HG02938 (cell line): ENCODE measurements at regions not wholly inside any gene's neighbourhood (a gene's known extent, or its start where the extent isn't known, plus 50 kb on each side); places are given as distances from the start of the nearest gene placed in this dataset.
"Not testable (repeated sequence)": the region's sequence is repeated elsewhere in the genome, so short reads cannot be mapped to it uniquely, and the experiment has no call there.

Experiments
- ATAC-seq: cut with Tn5 transposase; IDR thresholded peaks from one replicate; pipeline ENCODE4 v1.9.1; 2021; ENCODE audit warnings: mild to moderate bottlenecking, moderate library complexity; ENCODE audit not compliant: unreplicated experiment

DNA sequence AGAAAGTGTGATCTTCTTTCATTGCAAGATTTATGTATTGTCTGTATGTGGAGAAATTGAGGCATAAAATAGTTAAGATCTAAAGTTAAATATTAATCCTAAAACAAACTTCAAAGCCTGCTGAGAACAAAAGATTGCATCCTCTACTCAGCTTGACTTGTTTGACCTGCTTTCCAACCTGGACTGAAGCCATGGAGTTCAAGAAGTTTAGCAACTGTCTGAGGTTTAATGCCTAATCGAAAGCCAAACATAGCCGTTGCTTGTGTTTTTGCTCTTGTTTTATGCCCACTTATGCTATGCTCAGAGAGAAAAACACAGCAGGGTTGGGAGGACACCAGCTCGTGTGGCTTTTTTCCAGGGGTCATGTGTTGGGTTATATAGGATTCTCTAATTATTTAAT, 135.6 kb downstream of the NUFIP1 start:
- no peak for ATAC-seq

DNA sequence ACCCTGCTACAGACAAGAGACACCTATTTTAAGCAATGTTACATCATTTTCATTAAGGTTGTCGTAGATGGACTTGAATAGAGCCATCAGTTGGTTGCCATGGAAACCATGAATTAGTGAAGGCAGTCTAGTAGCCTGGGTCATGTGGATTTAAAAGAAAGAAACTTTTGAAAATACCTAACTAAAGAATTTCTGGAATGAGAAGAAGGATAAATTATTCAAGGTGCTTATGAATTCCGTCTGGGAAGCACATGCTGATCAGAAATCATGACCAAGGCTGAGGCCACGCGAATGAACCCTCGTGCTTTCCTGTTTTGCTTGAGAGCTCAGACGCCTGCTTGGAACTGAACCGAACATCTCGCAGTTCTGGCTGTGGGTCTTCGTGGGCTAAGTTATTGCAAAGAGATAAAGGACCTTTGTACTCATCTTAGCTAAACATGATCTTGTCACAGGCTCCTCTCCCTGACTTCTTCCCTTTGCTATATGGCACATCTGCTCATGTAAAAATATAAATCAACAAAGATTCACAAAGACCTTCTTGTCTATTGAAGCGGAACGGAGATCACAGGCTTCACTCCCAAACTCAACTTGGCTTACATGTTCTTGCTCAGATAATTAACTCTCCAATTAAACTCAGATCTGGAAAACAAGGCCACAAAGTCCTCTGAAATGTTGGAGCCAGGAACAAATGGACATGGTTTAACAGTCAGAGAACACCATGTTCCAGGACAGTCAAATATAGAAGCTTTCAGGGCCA, 140.2 kb downstream of the NUFIP1 start:
- no peak for ATAC-seq

DNA sequence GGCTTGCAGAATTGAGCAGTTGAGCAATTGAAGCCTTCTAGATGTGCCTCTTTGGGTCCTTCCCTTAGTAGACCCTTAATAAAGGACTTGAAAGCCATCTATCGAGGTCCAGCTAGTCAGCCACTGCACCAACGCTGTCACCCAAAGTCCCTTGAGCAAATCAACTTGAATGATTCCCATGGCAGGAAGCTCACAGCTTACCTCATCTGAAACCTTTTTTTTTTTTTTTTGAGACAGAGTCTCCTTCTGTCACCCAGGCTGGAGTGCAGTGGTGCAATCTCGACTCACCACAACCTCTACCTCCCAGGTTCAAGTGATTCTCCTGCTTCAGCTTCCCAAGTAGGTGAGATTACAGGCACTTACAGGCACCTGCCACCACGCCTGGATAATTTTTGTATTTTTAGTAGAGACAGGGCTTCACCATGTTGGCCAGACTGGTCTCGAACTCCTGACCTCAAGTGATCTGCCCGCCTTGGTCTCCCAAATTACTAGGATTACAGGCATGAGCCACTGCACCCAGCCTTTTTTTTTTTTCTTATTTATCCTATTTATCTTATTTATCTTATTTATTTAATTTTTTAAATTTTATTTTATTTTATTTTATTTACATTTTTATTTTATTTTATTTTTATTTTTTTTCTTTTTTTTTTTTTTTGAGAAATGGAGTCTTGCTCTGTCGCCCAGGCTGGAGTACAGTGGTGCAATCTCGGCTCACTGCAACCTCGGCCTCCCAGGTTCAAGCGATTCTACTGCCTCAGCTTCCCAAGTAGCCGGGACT, 143.8 kb downstream of the NUFIP1 start:
- ATAC-seq = not testable (repeated sequence)

DNA sequence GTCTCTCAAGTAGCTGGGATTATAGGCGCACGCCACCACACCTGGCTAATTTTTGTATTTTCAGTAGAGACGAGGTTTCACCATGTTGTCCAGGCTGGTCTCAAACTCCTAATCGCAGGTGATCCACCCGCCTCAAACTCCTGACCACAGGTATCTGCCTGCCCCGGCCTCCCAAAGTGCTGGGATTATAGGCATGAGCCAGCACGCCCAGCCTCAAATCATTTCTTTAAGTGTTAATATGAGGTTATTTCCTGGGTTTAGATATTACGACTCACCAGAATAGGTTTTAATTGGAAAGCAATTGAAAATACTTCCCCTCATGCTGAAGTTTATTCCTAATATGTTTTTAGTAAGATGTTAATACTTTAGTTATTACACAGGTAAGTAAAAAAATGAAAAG, 144.5 kb downstream of the NUFIP1 start:
- ATAC-seq = no peak

DNA sequence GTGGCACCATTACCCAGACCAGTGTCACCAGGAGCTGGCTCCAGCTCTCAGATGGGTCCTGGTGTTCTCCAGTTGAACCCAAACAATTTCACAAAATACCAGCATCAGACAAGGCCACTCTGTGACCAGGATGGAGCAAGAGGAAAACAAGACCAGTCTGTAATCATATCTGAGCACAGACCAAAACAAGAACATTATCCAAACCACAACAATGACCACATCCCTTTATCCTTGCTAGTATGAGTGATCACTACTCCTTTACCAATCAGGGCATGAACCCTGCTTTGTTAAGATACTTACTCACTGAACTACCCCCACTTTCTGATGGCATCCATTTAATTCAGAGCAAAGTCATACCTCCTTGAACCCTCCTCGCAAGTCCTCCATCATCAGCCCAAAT, 145.9 kb downstream of the NUFIP1 start:
- no peak for ATAC-seq

DNA sequence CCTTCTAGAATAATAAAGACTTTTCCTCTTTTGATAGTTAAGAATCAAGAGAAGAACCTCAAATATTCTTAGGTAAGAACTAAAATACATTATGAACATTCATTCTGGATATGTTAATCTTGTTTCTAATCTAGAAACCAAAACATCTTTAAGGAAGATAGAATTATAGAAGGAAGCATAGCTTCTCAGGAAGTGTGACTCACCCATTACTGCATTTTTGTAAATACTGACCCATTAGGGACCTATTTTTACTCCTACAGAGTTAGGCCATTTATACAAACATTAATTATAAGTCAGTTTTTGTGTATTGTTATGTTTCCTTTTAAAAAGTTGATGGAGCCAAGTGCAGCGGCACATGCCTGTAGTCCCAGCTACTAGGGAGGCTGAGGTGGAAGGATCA, 147.1 kb downstream of the NUFIP1 start:
- ATAC-seq = no peak

DNA sequence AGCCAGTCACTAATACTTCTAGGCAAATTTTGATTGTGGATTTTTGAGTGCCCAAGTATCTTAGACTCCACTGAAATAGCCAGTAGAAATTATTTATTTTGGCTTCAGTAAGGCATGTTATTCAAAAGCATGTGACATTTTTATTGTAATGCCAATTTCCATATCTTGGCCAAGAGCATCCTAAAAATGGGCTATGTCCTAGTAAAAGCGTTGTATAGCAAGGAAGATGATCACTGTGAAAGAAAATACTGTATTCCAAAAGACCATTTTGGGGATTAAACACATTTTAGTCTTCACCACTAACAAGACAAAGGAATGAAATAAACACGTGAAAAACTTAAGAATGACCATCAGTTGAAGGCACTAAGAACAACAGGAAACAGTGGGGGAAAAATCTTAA, 149.1 kb downstream of the NUFIP1 start:
- no peak for ATAC-seq

DNA sequence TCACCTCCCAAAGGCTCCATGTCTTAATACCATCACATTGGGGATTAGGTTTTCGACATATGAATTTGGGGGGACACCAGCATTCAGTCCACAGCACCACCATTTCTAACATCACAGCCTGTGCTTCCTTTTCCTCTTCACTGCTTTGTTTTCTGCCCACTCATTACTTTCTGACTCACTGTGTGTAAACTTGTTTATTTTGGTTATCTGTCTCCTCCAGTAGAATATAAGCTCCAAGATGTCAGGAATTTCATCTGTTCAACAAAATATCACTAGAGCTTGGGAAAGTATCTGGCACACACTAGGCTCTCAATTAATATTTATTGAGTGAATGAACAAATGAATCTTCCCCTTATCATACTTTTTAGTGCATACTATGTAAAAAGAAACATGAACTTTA, 152.0 kb downstream of the NUFIP1 start:
- no peak for ATAC-seq

DNA sequence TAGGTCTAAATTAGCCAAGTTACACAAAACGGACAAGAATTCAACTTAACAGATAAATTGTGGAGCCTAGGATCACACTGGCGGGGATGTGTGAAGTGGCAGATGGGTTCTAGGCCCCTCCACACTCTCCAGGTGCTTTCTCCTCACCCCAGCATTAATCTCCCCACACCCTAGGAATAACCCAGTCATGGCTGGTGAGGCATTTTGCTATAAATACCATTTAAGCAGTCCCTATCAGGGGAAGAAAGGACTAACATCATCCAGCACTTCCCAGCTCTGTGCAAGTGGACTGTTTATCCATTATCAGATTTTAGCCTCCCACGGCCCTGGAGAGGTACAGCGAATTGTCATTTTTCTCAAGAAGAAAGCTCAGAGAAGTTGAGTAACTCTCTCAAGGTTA, 154.9 kb downstream of the NUFIP1 start:
- ATAC-seq = no peak

DNA sequence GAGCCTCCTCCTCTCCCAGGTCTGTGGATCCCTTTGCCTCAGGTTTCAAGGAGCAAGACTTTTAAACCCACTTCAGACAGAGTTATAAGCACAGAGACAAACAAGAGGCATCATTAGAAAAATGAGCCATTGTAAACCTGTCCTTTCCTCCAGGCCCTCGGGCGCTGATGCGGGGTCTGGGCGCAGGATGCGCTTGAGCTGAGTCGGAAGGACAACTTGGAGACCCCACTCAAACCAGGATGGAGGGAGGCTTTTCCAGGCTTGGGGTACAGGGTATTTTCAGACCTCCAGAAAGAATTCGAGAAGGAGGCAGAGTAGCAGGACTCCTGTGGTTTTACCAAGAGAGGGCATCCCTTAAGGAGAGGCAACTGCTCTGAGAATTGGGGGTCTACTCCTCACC, 155.6 kb downstream of the NUFIP1 start:
- ATAC-seq = no peak

DNA sequence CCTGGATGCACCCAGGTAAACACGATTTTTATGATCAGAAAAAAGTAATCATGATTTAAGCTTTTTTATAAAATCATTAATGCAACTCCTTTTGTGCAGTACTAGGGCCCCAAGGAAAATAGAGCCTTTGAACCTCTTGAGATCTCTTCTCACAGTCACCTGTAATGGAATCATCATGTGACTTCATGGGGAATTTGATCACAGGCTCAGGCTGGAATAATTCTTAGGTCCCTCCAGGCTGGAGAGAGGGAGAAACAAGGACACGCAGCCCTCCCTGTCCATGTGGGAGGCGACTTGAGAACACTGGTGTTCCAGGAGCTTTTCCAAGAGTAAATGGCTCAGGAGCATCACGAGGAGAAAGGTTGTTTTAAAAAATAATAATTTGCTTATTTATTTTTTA, 156.1 kb downstream of the NUFIP1 start:
- no peak for ATAC-seq

DNA sequence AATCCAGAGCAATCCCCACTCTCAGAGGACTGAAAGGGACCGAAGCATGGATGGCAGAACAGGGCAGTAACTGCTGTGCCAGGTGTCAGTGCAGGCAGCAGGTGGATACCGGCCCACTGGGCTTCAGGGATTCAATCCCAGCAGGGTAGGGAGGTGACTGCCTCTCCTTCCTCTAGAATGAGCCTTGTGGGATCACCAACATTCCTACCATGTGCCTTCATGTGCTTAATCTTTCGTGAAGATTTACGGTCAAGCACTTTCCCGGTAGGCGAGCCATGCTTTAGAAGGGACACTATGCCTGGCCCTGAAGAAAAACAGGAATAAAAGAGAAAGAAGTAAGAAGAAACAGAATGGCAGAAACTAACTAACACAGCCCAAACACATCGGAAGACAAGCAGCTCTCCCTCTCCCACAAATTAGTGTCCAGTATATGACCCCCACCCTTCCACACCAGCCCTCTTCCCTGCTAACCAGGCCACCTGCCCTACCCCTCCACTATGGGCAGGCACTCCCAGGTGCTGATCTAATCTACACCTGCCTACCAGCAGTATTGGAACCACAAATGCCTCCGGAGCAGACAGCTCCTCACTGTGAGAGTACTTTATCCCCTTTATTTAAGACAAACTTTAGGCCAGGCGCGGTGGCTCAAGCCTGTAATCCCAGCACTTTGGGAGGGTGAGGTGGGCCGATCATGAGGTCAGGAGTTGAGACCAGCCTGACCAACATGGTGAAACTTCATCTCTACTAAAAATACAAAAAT, 162.5 kb downstream of the NUFIP1 start:
- no peak for ATAC-seq

DNA sequence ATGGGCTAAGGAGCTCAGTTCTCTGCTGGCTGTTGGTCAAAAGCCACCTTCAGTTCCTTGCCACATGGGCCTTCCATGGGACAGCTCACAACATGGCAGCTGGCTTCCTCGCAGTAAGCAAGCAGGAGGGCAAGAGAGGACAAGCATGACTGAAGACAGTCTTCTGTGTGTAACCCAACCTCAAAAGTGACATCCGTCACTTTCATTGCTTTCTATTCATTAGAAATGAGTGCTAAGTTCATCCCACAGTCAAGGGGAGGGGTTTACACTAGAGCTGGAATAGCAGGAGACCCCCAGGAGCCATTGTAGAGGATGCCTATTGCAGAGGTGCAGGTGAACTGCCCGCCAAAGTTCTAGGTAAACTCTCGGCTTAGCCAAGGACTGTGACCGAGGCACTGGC, 163.3 kb downstream of the NUFIP1 start:
- ATAC-seq = no peak

DNA sequence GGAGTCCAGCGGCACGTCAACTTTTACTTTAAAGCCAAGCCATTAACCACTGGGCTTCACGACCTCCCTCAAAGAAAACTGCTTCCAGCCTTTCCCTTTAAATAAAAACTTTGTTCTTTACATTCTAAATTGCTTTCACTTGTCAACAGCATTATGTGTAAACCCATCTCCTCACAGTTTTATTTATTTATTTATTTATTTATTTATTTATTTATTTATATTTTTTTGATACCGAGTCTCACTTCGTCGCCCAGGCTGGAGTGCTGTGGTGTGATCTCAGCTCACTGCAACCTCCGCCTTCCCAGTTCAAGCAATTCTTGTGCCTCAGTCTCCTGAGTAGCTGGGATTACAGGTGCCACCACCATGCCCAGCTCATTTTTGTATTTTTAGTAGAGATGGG, 165.7 kb downstream of the NUFIP1 start:
- not testable (repeated sequence) for ATAC-seq

DNA sequence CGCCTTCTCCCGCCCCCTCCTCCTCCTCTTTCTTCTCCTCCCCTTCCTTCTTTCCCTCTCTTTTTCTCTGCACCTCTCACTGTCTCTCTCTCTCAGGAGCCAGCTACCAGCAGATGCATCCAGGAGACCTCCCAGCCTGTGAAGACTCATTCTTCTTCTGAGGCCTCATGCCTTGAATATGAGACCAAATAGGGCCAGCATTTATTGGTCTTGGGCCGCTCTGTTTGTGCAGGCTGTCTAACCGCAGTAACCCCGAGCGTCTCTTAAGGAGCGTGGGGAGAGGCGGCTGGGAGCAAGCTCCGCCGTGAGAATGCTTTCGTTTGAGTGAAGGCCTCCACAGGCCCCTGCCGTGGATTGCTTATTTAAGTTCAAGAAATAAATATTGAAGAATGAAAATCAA, 167.0 kb downstream of the NUFIP1 start:
- ATAC-seq = no peak

DNA sequence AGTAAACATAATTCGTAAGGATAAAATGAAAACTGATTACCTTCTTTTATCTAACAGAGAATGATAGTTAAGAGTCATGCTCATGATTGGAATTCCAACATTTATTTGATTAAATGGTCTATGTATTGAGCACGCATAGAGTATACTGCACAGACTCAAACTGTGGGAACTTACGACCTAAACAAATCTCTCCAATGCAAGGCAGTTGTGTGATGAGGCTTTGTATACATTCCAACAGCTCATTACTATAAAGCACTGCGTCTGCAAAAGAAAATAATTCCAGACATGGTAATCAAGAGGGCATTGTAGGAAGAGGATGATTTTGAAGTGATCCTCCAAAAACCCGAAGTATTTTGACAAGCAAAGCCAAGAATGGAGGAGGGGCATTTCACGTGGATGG, 169.5 kb downstream of the NUFIP1 start:
- ATAC-seq = no peak

DNA sequence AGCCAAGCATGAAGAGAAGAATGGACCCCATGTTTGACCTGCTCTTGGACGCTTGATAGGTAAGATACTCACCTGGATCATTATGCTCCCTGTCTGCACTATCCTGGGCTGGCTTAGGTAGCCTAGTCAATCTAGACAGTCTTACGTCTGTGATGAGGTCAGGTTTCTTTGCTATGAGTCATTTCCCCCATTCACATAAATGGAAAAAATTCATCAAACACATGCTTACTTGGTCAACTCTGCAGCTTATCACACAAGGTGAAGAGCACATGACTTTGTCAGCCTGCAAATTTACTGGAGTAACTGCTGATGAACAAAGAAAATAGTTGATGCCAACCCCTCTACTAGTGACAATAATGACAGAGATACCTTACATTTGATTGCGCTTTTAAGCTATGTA, 170.0 kb downstream of the NUFIP1 start:
- ATAC-seq = no peak

DNA sequence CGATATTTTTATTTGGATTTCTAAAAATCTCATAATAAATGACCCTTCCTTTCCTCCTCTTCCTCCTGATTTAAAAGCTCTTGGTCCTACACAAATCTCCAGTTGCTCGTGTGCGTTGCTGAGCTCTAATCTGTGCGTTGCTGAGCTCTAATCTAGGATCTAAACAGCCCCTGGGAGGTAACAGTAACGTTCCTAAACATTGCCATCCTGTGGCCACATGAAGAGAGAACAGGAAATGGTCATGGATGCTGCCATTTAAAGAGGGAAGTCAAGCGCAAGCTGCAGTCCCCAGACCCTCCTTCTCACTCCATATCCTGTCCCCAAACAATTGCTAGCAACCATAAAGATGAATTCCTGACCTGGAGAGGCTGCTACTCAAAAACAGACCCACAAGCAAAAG, 170.8 kb downstream of the NUFIP1 start:
- no peak for ATAC-seq

DNA sequence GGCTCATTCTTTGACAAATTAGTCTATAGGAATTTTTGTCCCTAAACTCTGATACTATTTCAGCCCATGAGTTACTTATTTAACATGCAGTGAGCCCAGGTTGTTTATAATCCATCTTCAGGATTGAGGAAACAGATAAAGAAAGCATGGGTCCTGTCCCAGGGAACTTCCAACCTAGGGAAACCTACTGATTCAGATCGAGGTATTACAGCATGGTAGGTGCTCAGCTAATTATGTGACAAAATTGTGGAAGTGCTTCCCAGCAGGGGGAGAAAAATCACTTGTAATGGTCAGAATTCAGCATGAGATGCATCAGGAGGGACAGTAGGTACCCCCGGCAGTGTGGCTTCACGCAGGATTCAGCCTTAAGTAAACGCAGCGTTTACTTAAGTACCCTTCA, 171.3 kb downstream of the NUFIP1 start:
- no peak for ATAC-seq

DNA sequence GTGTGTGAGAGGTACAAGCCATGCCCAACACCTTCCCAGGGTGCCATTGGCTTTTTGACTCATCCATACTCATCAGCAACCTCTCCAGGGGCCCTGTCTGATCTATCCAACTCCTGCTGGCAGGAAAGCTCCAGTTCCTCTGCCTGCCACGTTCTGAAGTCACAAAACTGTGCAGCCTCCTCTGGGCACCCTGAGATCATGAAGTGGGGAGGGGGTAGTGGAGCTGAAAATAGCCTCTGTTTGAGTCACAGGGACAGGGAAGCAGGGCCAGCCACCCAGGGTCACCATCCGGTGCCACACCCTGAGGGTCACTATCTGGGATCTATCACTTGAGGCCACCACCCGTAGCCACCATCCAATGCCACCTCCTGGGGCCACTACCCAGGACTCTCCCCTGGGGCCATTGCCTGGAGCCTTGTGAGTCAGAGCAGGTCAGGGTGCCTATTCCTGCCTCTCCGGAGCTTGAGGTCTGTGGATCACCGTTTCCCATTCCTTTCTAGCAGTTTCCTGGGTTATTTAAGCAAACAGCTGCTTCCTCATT, 172.1 kb downstream of the NUFIP1 start:
- ATAC-seq = no peak

DNA sequence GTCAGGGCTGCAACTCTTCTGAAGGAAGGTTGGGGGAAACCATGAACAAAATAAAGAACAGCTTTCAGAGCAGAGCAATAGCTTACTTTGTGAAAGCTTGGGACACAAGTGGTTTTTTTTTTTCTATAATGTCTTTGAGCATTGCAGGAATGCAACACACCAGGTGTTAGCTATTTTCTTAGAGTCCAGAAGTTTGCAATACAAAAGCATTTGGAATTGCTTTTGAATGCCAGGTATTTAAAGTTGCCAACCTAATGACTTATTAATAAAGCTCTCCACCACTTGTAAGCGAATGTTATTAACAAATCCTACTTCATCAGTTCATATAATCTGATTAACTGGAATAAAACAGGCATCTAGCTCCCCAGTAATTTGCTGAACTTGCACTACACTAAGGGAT, 172.6 kb downstream of the NUFIP1 start:
- no peak for ATAC-seq

DNA sequence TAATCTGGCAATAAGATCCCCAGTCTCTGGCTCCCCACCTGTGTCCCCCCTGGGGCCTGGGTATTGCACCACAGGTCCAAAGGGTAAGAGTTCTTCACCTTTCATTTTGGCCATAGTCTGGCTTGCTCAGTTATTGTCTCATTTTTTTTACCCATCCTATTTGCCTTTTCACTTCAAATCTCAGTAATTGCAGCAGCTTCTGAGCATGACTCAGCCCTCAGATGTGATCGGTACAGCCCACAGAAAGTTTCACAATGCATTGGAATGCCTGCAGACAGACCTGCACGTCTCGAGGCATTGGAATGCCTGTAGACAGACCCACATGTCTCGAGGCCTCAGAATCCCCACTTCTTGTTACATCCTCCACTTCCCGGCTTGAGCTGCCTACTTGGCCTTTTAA, 173.6 kb downstream of the NUFIP1 start:
- ATAC-seq = no peak
